T1000 (cell line): ENCODE measurements at regions not wholly inside any gene's neighbourhood (a gene's known extent, or its start where the extent isn't known, plus 50 kb on each side); places are given as distances from the start of the nearest gene placed in this dataset.

ENCODE experiments used
- DNase-seq: peaks from one replicate; lab custom pipeline; 2025; ENCODE audit warnings: mixed read lengths; lab: John Stamatoyannopoulos, UW

GRCh38 chr2:60320724-60321123, 232.7 kb downstream of the BCL11A start:
- DNase-seq: no peak

- DNase-seq: no peak
Observed at GRCh38 chr2:60319031-60319547, 234.4 kb downstream of the BCL11A start.

- DNase-seq: no peak
Observed at GRCh38 chr2:60318544-60318943, 234.9 kb downstream of the BCL11A start.

GRCh38 chr2:60317844-60318243, 235.6 kb downstream of the BCL11A start:
- DNase-seq: no peak

GRCh38 chr2:60317034-60317386, 236.4 kb downstream of the BCL11A start:
- no peak for DNase-seq

GRCh38 chr2:60316381-60317033, 236.9 kb downstream of the BCL11A start:
- DNase-seq: no peak

- DNase-seq: no peak
Observed at GRCh38 chr2:60313470-60314172, 239.8 kb downstream of the BCL11A start.

- DNase-seq: no peak
Observed at GRCh38 chr2:60312618-60313017, 240.8 kb downstream of the BCL11A start.

- DNase-seq: no peak
Observed at GRCh38 chr2:60311524-60311923, 241.9 kb downstream of the BCL11A start.

- no peak for DNase-seq
Observed at GRCh38 chr2:60309941-60310660, 243.4 kb downstream of the BCL11A start.

GRCh38 chr2:60309336-60309735, 244.1 kb downstream of the BCL11A start:
- DNase-seq: no peak

GRCh38 chr2:60306267-60306861, 247.1 kb downstream of the BCL11A start:
- no peak for DNase-seq

- DNase-seq: no peak
Observed at GRCh38 chr2:60303680-60304079, 249.8 kb downstream of the BCL11A start.

GRCh38 chr2:60302377-60303126, 250.9 kb downstream of the BCL11A start:
- DNase-seq: no peak

- no peak for DNase-seq
Observed at GRCh38 chr2:60301726-60302125, 251.7 kb downstream of the BCL11A start.

GRCh38 chr2:60299179-60299578, 254.3 kb downstream of the BCL11A start:
- no peak for DNase-seq

- no peak for DNase-seq
Observed at GRCh38 chr2:60298006-60298696, 255.3 kb downstream of the BCL11A start.

GRCh38 chr2:60297296-60298005, 256.0 kb downstream of the BCL11A start:
- no peak for DNase-seq

GRCh38 chr2:60296219-60296955, 257.1 kb downstream of the BCL11A start:
- DNase-seq: no peak

GRCh38 chr2:60295636-60295962, 257.9 kb downstream of the BCL11A start:
- DNase-seq: no peak
